Mesendoderm (in vitro differentiated cells): ENCODE measurements at regions not wholly inside any gene's neighbourhood (a gene's known extent, or its start where the extent isn't known, plus 50 kb on each side); places are given as distances from the start of the nearest gene placed in this dataset.
A peak's percentile ranks its signal among the peaks of the same experiment; 100 is the strongest.
"Not testable (repeated sequence)": the region's sequence is repeated elsewhere in the genome, so short reads cannot be mapped to it uniquely, and the experiment has no call there.

Experiments used
- DNase-seq: peaks from one replicate; pipeline ENCODE4 v3.0.0; 2013
- H2AK5ac ChIP-seq: 2 replicates; pipeline ENCODE4 v1.6.1; 2013; ENCODE audit warnings: low read length, inconsistent platforms
- H2BK120ac ChIP-seq: 2 replicates; pipeline ENCODE4 v1.6.1; 2013; ENCODE audit warnings: low read depth, mild to moderate bottlenecking, low read length, moderate library complexity, mixed read lengths
- H2BK15ac ChIP-seq: replicated peaks from 2 replicates; pipeline ENCODE4 v1.6.1; 2013; ENCODE audit warnings: low read depth, mild to moderate bottlenecking, moderate library complexity
- H2BK5ac ChIP-seq: 2 replicates; pipeline ENCODE4 v1.6.1; 2013; ENCODE audit warnings: low read length, inconsistent platforms
- H3K18ac ChIP-seq: 2 replicates; pipeline ENCODE4 v1.6.1; 2013; ENCODE audit warnings: mild to moderate bottlenecking, low read length, mixed read lengths
- H3K23ac ChIP-seq: one replicate; pipeline ENCODE4 v1.6.1; 2013; ENCODE audit warnings: low read length
- H3K27ac ChIP-seq: 2 replicates; pipeline ENCODE4 v1.5.1; 2013; ENCODE audit warnings: low read depth, mild to moderate bottlenecking, inconsistent platforms, low read length, moderate library complexity
- H3K27me3 ChIP-seq: 2 replicates; pipeline ENCODE4 v1.6.1; 2013; ENCODE audit warnings: low read length, control low read depth, mild to moderate bottlenecking, inconsistent platforms; ENCODE audit not compliant: insufficient read depth, poor library complexity
- H3K36me3 ChIP-seq: 2 replicates; pipeline ENCODE4 v1.6.1; 2013; ENCODE audit warnings: low read length, inconsistent platforms; ENCODE audit not compliant: control insufficient read depth, insufficient read depth
- H3K4ac ChIP-seq: one replicate; pipeline ENCODE4 v1.6.1; 2013; ENCODE audit warnings: low read depth, mild to moderate bottlenecking, low read length, moderate library complexity
- H3K4me1 ChIP-seq: 2 replicates; pipeline ENCODE4 v1.6.1; 2013; ENCODE audit warnings: low read depth, low read length, inconsistent platforms; ENCODE audit not compliant: control insufficient read depth
- H3K4me2 ChIP-seq: 2 replicates; pipeline ENCODE4 v1.6.1; 2013; ENCODE audit warnings: low read length
- H3K4me3 ChIP-seq: 2 replicates; pipeline ENCODE4 v1.5.1; 2013; ENCODE audit warnings: mild to moderate bottlenecking, low read length
- H3K56ac ChIP-seq: one replicate; pipeline ENCODE4 v1.6.1; 2013; ENCODE audit warnings: low read length
- H3K79me1 ChIP-seq: 2 replicates; pipeline ENCODE4 v1.6.1; 2013; ENCODE audit warnings: low read length, inconsistent platforms
- H3K79me2 ChIP-seq: 2 replicates; pipeline ENCODE4 v1.6.1; 2013; ENCODE audit warnings: mild to moderate bottlenecking, low read length; ENCODE audit not compliant: control insufficient read depth, insufficient read depth
- H3K9ac ChIP-seq: 2 replicates; pipeline ENCODE4 v1.6.1; 2013; ENCODE audit warnings: low read length, inconsistent platforms
- H4K5ac ChIP-seq: one replicate; pipeline ENCODE4 v1.6.1; 2013; ENCODE audit warnings: low read length
- H4K8ac ChIP-seq: one replicate; pipeline ENCODE4 v1.6.1; 2013; ENCODE audit warnings: low read depth, mild to moderate bottlenecking, control low read depth, low read length, moderate library complexity
- WGBS: extraction: QIAGEN DNeasy Blood & Tissue Kit; methylation state at CpG from one replicate; pipeline ENCODE4 v1.1.7; 2013; ENCODE audit warnings: low lambda C conversion rate, missing lambda C conversion rate; ENCODE audit not compliant: insufficient coverage; ENCODE audit errors: extremely low coverage; 5-methylcytosine and 5-hydroxymethylcytosine counted together

DNA sequence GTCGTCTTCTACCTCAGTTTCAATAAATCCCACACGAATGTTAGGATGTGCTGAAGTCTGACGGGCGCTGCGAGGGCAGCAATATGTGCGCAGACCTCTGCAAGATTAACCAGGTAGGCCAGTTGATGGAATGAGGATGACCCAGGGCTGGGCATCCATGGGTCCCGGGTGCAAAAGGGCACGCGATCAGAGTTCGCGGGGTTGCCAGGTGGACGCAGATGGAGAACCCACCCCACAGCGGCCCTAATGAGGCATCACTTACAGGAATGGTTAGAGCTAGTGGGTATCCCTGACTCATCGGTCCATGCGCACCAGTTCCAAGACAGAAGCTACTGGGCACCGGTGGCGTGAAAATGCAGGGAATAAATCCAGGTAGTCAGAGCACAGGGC, 2116.0 kb downstream of the TP53TG3F start:
- Histone ChIP-seq H2AK5ac (no peak overlapping the region), H3K4me1 (no peaks in the 10 kb centered on the region), H3K79me2 (no peaks in the 10 kb centered on the region), H3K4me2 (no peak overlapping the region), H3K36me3 (no peaks in the 10 kb centered on the region), H2BK120ac (no peak overlapping the region), H2BK5ac (no peak overlapping the region), H3K9ac (no peak overlapping the region), H3K56ac (no peak overlapping the region), H4K5ac (no peak overlapping the region), H3K18ac (no peak overlapping the region), H3K79me1 (no peaks in the 10 kb centered on the region), H3K4me3 (no peak overlapping the region), H3K4ac (no peak overlapping the region), H4K8ac (no peak overlapping the region), H2BK15ac (no peak overlapping the region), H3K23ac (no peak overlapping the region), H3K27me3 (no peaks in the 10 kb centered on the region), H3K27ac (no peak overlapping the region)
- WGBS: no CpG with 5 or more reads among the region's 17 CpGs
- DNase-seq: no peak

DNA sequence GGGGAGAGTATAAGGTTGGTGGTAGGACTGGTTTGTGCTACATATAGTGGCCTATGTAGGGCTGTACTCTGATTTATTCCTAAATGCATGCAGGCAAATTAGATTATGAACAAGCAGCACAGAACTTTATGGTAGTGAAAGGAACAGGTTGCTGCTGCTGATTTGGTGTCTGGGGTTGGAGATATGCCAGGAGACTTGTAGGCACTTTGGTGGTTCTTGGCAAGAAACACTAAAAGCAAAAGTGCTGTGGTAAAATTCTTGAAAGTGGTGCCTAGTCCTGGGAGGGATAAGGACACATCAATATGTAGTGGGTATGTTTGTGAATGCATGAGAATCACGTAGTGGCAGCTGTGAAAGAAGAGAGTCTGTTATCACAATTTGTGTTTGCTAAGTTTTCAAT, 2126.0 kb downstream of the TP53TG3F start:
- H3K27ac ChIP-seq: no peak overlapping the region
- no peak overlapping the region for H3K4ac ChIP-seq
- H3K27me3 ChIP-seq: no peaks in the 10 kb centered on the region
- no peak overlapping the region for H3K4me3 ChIP-seq
- no peak overlapping the region for H2BK5ac ChIP-seq
- no peaks in the 10 kb centered on the region for H3K79me2 ChIP-seq
- H4K8ac ChIP-seq: no peak overlapping the region
- H3K36me3 ChIP-seq: no peaks in the 10 kb centered on the region
- no peak overlapping the region for H3K23ac ChIP-seq
- H3K18ac ChIP-seq: no peak overlapping the region
- no peak overlapping the region for H3K4me2 ChIP-seq
- H3K56ac ChIP-seq: no peak overlapping the region
- no CpG with 5 or more reads among the region's 1 CpG for WGBS
- no peak overlapping the region for H2BK15ac ChIP-seq
- no peak for DNase-seq
- H3K4me1 ChIP-seq: no peaks in the 10 kb centered on the region
- no peak overlapping the region for H2AK5ac ChIP-seq
- H4K5ac ChIP-seq: no peak overlapping the region
- H3K9ac ChIP-seq: no peak overlapping the region
- H3K79me1 ChIP-seq: no peaks in the 10 kb centered on the region
- no peak overlapping the region for H2BK120ac ChIP-seq

DNA sequence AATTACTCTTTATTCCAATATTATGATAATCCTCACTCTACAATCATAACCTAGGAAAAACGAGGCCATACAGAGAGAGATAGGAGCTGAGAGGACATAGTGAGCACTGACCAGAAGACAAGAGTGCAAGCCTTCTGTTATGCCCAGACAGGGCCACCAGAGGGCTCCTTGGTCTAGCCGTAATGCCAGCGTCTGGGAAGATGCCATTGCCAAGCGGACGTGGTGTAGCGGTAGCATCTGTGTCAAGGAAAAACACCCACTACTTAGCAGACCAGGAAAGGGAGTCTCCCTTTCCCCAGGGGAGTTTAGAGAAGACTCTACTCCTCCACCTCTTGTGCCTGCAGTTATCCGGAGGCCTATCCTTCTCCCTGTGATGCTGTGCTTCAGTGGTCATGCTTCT, 2131.5 kb downstream of the TP53TG3F start:
- WGBS: no CpG with 5 or more reads among the region's 7 CpGs

DNA sequence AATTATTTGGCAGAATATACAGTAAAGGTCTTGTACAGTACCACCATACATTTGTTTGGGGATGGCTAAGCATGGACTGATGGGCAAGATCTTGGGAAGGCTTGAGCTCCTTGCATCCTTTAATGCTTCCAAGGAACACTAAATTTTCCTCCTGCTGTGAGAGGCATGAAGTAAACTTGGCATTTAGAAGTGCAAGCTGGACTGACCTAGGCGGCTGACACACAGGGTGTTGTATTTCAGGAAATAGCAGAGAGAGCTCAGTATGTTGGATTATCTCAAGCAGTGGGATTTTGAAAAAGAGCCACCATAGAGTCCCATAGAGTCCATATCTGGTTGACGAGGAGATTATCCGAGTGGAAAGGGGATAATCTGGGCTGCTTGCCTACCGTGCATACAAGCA, 2137.1 kb downstream of the TP53TG3F start:
- H3K27ac ChIP-seq: no peak overlapping the region
- DNase-seq: no peak
- H3K4me2 ChIP-seq: no peak overlapping the region
- H3K4ac ChIP-seq: no peak overlapping the region
- no peaks in the 10 kb centered on the region for H3K36me3 ChIP-seq
- no peak overlapping the region for H3K23ac ChIP-seq
- no peak overlapping the region for H3K56ac ChIP-seq
- H3K79me2 ChIP-seq: no peaks in the 10 kb centered on the region
- H3K9ac ChIP-seq: no peak overlapping the region
- H3K4me3 ChIP-seq: no peak overlapping the region
- H3K4me1 ChIP-seq: no peaks in the 10 kb centered on the region
- H2BK120ac ChIP-seq: no peak overlapping the region
- H4K5ac ChIP-seq: no peak overlapping the region
- H2AK5ac ChIP-seq: no peak overlapping the region
- WGBS: no CpG with 5 or more reads among the region's 4 CpGs
- no peak overlapping the region for H3K18ac ChIP-seq
- no peak overlapping the region for H4K8ac ChIP-seq
- H2BK5ac ChIP-seq: no peak overlapping the region
- H3K79me1 ChIP-seq: no peaks in the 10 kb centered on the region
- no peak overlapping the region for H2BK15ac ChIP-seq
- no peaks in the 10 kb centered on the region for H3K27me3 ChIP-seq

More for the DNA sequence above, 2131.5 kb downstream of the TP53TG3F start:
- not testable (repeated sequence) for H4K8ac ChIP-seq, H2AK5ac ChIP-seq, H2BK120ac ChIP-seq, H3K4me1 ChIP-seq, H3K56ac ChIP-seq, H3K79me1 ChIP-seq, H2BK5ac ChIP-seq, H3K4me3 ChIP-seq, H3K4me2 ChIP-seq, H3K18ac ChIP-seq, H3K27ac ChIP-seq, H3K79me2 ChIP-seq, H4K5ac ChIP-seq, H3K23ac ChIP-seq, H3K36me3 ChIP-seq, H3K4ac ChIP-seq, H3K9ac ChIP-seq, H2BK15ac ChIP-seq, H3K27me3 ChIP-seq
- peak; percentile 0 for DNase-seq

DNA sequence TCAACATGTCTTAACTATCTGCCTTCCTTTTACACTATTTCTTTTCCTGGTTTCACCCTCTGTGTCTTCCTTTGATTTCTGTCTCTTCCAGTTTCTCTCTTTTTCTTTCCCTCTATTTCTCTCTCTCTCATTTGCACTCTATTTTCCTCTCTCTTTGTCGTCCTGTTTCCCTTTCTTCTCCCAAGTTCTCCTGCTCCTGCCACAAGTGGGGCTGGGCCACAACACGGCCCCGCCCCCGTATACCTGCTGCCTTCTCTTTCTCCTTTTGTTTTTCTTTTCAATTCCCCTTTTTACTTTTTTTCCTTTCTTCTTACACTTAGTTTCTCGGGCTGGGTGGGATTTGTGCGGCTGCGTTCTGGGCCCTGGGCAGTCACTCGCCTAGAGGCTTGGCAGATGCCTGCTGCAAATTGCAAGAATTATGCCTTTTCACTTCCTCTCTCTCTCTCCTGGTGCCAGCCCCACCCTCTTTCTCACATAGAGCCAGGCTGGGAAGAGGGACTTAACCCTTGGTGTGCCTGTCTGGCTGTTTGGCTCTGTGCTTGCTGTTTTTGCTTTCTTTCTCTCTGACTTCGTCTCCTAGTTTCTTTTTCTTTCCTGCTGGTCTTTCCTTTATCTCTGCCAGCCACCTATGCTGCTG, 2139.4 kb downstream of the TP53TG3F start:
- H4K8ac ChIP-seq: no peak overlapping the region
- H3K4ac ChIP-seq: no peak overlapping the region
- H2BK120ac ChIP-seq: no peak overlapping the region
- no peak for DNase-seq
- no peak overlapping the region for H3K4me3 ChIP-seq
- H3K56ac ChIP-seq: no peak overlapping the region
- no peaks in the 10 kb centered on the region for H3K4me1 ChIP-seq
- H3K79me1 ChIP-seq: no peaks in the 10 kb centered on the region
- H3K27me3 ChIP-seq: no peaks in the 10 kb centered on the region
- H3K79me2 ChIP-seq: no peaks in the 10 kb centered on the region
- no peak overlapping the region for H3K4me2 ChIP-seq
- H3K18ac ChIP-seq: no peak overlapping the region
- H3K23ac ChIP-seq: no peak overlapping the region
- H3K27ac ChIP-seq: no peak overlapping the region
- no peak overlapping the region for H3K9ac ChIP-seq
- H2BK15ac ChIP-seq: no peak overlapping the region
- no peaks in the 10 kb centered on the region for H3K36me3 ChIP-seq
- no peak overlapping the region for H2BK5ac ChIP-seq
- no peak overlapping the region for H2AK5ac ChIP-seq
- no CpG with 5 or more reads among the region's 9 CpGs for WGBS
- H4K5ac ChIP-seq: no peak overlapping the region
